IMR-90 (cell line): ENCODE measurements at regions not wholly inside any gene's neighbourhood (a gene's known extent, or its start where the extent isn't known, plus 50 kb on each side); places are given as distances from the start of the nearest gene placed in this dataset.

Experiments used
- ATAC-seq: fragments of 200-7000 bp; cut with Tn5 transposase; 2 replicates; pipeline ENCODE4 v1.9.1; 2020; ENCODE audit warnings: low read depth, mild to moderate bottlenecking, moderate library complexity
- BruUV-seq: library from RNA; stranded (reverse); fragments of 400-500 nt; replicated peaks from 2 replicates; lab custom pipeline; 2021; lab: Mats Ljungman, UMichigan
- CTCF ChIA-PET: fragments of 300-600 bp; formaldehyde crosslinking; extraction: SDS; loops from one replicate; lab custom pipeline; 2021; ENCODE audit warnings: antibody characterized with exemption; lab: Yijun Ruan, JAX
- POLR2A ChIA-PET: fragments of 300-600 bp; sonication (Branson Sonifier 250); formaldehyde crosslinking; loops from one replicate; lab custom pipeline; 2022; ENCODE audit warnings: antibody characterized with exemption; ENCODE audit not compliant: unreplicated experiment; lab: Charles Lee
- DNase-seq: peaks from one replicate; pipeline ENCODE4 v3.0.0; 2013
- H2AFZ ChIP-seq: replicated peaks from 2 replicates; pipeline ENCODE3; 2013; ENCODE audit warnings: low read length, mild to moderate bottlenecking; ENCODE audit not compliant: poor library complexity
- H2AK5ac ChIP-seq: 2 replicates; pipeline ENCODE4 v1.6.1; 2013; ENCODE audit warnings: low read depth, low read length, inconsistent platforms
- H2AK9ac ChIP-seq: replicated peaks from 2 replicates; pipeline ENCODE3; 2013; ENCODE audit warnings: mild to moderate bottlenecking, low read depth, low read length, moderate library complexity; ENCODE audit not compliant: poor library complexity
- H2BK120ac ChIP-seq: 2 replicates; pipeline ENCODE4 v1.6.1; 2013; ENCODE audit warnings: low read depth, low read length, inconsistent platforms
- H2BK15ac ChIP-seq: 3 replicates; pipeline ENCODE4 v1.6.1; 2013; ENCODE audit warnings: low read depth, low read length, inconsistent platforms
- H2BK20ac ChIP-seq: 2 replicates; pipeline ENCODE4 v1.6.1; 2013; ENCODE audit warnings: low read depth, mild to moderate bottlenecking, inconsistent platforms, low read length, moderate library complexity
- H2BK5ac ChIP-seq: 2 replicates; pipeline ENCODE4 v1.6.1; 2013; ENCODE audit warnings: mild to moderate bottlenecking, low read depth, low read length, inconsistent platforms; ENCODE audit not compliant: poor library complexity, severe bottlenecking
- H3K14ac ChIP-seq: replicated peaks from 2 replicates; pipeline ENCODE4 v1.6.1; 2013; ENCODE audit warnings: low read depth, low read length, inconsistent platforms
- H3K18ac ChIP-seq: 2 replicates; pipeline ENCODE4 v1.6.1; 2013; ENCODE audit warnings: low read depth, low read length, control low read depth
- H3K23ac ChIP-seq: 2 replicates; pipeline ENCODE4 v1.6.1; 2013; ENCODE audit warnings: low read depth, low read length, inconsistent platforms
- H3K27ac ChIP-seq: 2 replicates; pipeline ENCODE4 v1.5.1; 2013; ENCODE audit warnings: mild to moderate bottlenecking, control low read depth, low read length; ENCODE audit not compliant: insufficient read depth
- H3K27me3 ChIP-seq: 2 replicates; pipeline ENCODE4 v1.6.1; 2013; ENCODE audit warnings: low read length; ENCODE audit not compliant: control insufficient read depth, insufficient read depth
- H3K36me3 ChIP-seq: 2 replicates; pipeline ENCODE4 v1.6.1; 2013; ENCODE audit warnings: low read length, mixed read lengths; ENCODE audit not compliant: control insufficient read depth, insufficient read depth
- H3K4ac ChIP-seq: 2 replicates; pipeline ENCODE4 v1.6.1; 2013; ENCODE audit warnings: low read depth, low read length, inconsistent platforms
- H3K4me1 ChIP-seq: 2 replicates; pipeline ENCODE4 v1.6.1; 2013; ENCODE audit warnings: low read length, mixed read lengths; ENCODE audit not compliant: control insufficient read depth, insufficient read depth
- H3K4me2 ChIP-seq: 2 replicates; pipeline ENCODE4 v1.6.1; 2013; ENCODE audit warnings: low read depth, mild to moderate bottlenecking, control low read depth, low read length, moderate library complexity
- H3K4me3 ChIP-seq: 2 replicates; pipeline ENCODE4 v1.5.1; 2013; ENCODE audit warnings: low read depth, mild to moderate bottlenecking, control low read depth, low read length, moderate library complexity; ENCODE audit not compliant: insufficient read depth
- H3K56ac ChIP-seq: 2 replicates; pipeline ENCODE4 v1.6.1; 2013; ENCODE audit warnings: low read length, inconsistent platforms; ENCODE audit not compliant: insufficient read depth; ENCODE audit errors: extremely low read depth
- H3K79me1 ChIP-seq, 2 experiments: 2 replicates each; pipeline ENCODE4 v1.6.1; 2013; ENCODE audit warnings: low read length in 2 of 2, inconsistent platforms in 1 of 2, low read depth in 1 of 2
- H3K9ac ChIP-seq: 2 replicates; pipeline ENCODE4 v1.6.1; 2013; ENCODE audit warnings: low read depth, low read length, control low read depth
- H3K9me1 ChIP-seq: 2 replicates; pipeline ENCODE4 v1.6.1; 2013; ENCODE audit warnings: low read length, inconsistent platforms; ENCODE audit not compliant: insufficient read depth
- H3K9me3 ChIP-seq: 2 replicates; pipeline ENCODE4 v1.6.1; 2013; ENCODE audit warnings: low read length; ENCODE audit not compliant: control insufficient read depth, insufficient read depth
- H4K20me1 ChIP-seq: 2 replicates; pipeline ENCODE4 v1.6.1; 2013; ENCODE audit warnings: low read length, inconsistent platforms; ENCODE audit not compliant: insufficient read depth
- H4K5ac ChIP-seq: 2 replicates; pipeline ENCODE4 v1.6.1; 2013; ENCODE audit warnings: mild to moderate bottlenecking, low read depth, low read length, control low read depth
- H4K8ac ChIP-seq, 2 experiments: 2 replicates each; pipeline ENCODE4 v1.6.1; 2013; ENCODE audit warnings: low read depth in 2 of 2, low read length in 2 of 2, control low read depth in 1 of 2, inconsistent platforms in 1 of 2
- H4K91ac ChIP-seq: 2 replicates; pipeline ENCODE4 v1.6.1; 2013; ENCODE audit warnings: low read depth, low read length, inconsistent platforms; ENCODE audit not compliant: insufficient read depth
- BHLHE40 ChIP-seq: fragments of 150-350 bp; IDR thresholded peaks from 2 replicates; pipeline ENCODE4 v1.6.1; 2016; ENCODE audit warnings: mild to moderate bottlenecking, low read depth, low read length
- FOS ChIP-seq: fragments of 150-350 bp; IDR thresholded peaks from 2 replicates; pipeline ENCODE4 v1.6.1; 2016; ENCODE audit warnings: low read depth, low read length
- MAFK ChIP-seq: IDR thresholded peaks from 2 replicates; pipeline ENCODE4 v1.6.1; 2012; ENCODE audit warnings: low read depth, low read length, improper control_type of control experiment
- MAZ ChIP-seq: IDR thresholded peaks from 2 replicates; pipeline ENCODE4 v1.6.1; 2012; ENCODE audit warnings: low read depth, mild to moderate bottlenecking, low read length, improper control_type of control experiment, moderate library complexity, borderline replicate concordance
- MXI1 ChIP-seq: IDR thresholded peaks from 2 replicates; pipeline ENCODE4 v1.6.1; 2012; ENCODE audit warnings: low read depth, mild to moderate bottlenecking, low read length, moderate library complexity, borderline replicate concordance
- RAD21 ChIP-seq: IDR thresholded peaks from 2 replicates; pipeline ENCODE4 v1.6.1; 2012; ENCODE audit warnings: low read length, improper control_type of control experiment
- RFX5 ChIP-seq: IDR thresholded peaks from 2 replicates; pipeline ENCODE4 v1.8.0; 2012; ENCODE audit warnings: low read depth, mild to moderate bottlenecking, low read length, moderate library complexity
- SMC3 ChIP-seq: fragments of 150-350 bp; IDR thresholded peaks from 2 replicates; pipeline ENCODE4 v1.6.1; 2016; ENCODE audit warnings: low read depth, mild to moderate bottlenecking, antibody characterized with exemption, low read length, moderate library complexity
- WGBS, 2 experiments: methylation state at CpG; one replicate each; pipeline versions ENCODE4 v1.1.5 to v1.1.7; 2013; ENCODE audit warnings: missing lambda C conversion rate in 2 of 2; ENCODE audit not compliant: insufficient read length in 1 of 2; ENCODE audit errors: extremely low coverage in 2 of 2; 5-methylcytosine and 5-hydroxymethylcytosine counted together
- dilution Hi-C: fragments of 300-500 bp; cut with HindIII; formaldehyde crosslinking; loops from one replicate; pipeline ENCODE4 v1.14.3; 2018; ENCODE audit warnings: low sequenced_read_pairs; ENCODE audit not compliant: unreplicated experiment
- in situ Hi-C: fragments of 300-500 bp; cut with MboI; formaldehyde crosslinking; loops from 3 replicates; pipeline ENCODE4 v1.14.3; 2019; ENCODE audit warnings: low sequenced_read_pairs, inconsistent platforms, mixed read lengths
- intact Hi-C: fragments of 100-400 bp; cut with micrococcal nuclease; formaldehyde crosslinking; loops from 2 replicates; pipeline ENCODE4 v1.10.0; 2022
- TF ChIP-seq, protein P1 (sequence below): fragments of 150-350 bp; IDR thresholded peaks from 2 replicates; pipeline ENCODE4 v1.6.1; 2016; ENCODE audit warnings: low read depth, mild to moderate bottlenecking, low read length, moderate library complexity, borderline replicate concordance
- TF ChIP-seq, protein P2 (sequence below): conservative IDR thresholded peaks from 2 replicates; pipeline ENCODE4 v1.5.1; 2012; ENCODE audit warnings: mild to moderate bottlenecking, low read depth, low read length, improper control_type of control experiment

GRCh38 chr7:86975914-86976313, 83.5 kb downstream of the ELAPOR2 start:
- H4K91ac ChIP-seq, result no peak overlapping the region
- no peak for DNase-seq
- H2BK120ac ChIP-seq, result no peak overlapping the region
- H3K4me3 ChIP-seq, result no peak overlapping the region
- H3K56ac ChIP-seq, result no peak overlapping the region
- no peaks in the 10 kb centered on the region for H3K27me3 ChIP-seq
- H3K9ac ChIP-seq, result no peak overlapping the region
- no peaks in the 10 kb centered on the region for H3K9me3 ChIP-seq
- no peak overlapping the region for H3K4ac ChIP-seq
- no peak overlapping the region for H3K27ac ChIP-seq
- intact Hi-C loops, result no loop called here
- H3K9me1 ChIP-seq, result no peaks in the 10 kb centered on the region
- ChIA-PET CTCF (no interaction called here), POLR2A (no interaction called here)
- no peaks in the 10 kb centered on the region for H3K4me1 ChIP-seq
- H3K4me2 ChIP-seq, result no peak overlapping the region
- H2BK5ac ChIP-seq, result no peak overlapping the region
- no CpG with 5 or more reads among the region's 1 CpG for WGBS, 2 experiments
- H3K79me1 ChIP-seq, result no peaks in the 10 kb centered on the region
- BruUV-seq, result no TSS peak
- no peak overlapping the region for H3K14ac ChIP-seq
- H2AFZ ChIP-seq, result no peak overlapping the region
- H3K36me3 ChIP-seq, result no peaks in the 10 kb centered on the region
- no peak overlapping the region for H4K5ac ChIP-seq
- H3K18ac ChIP-seq, result no peak overlapping the region
- H2AK5ac ChIP-seq, result no peak overlapping the region
- no peak overlapping the region for H2BK15ac ChIP-seq
- TF ChIP-seq FOS (no peak), BHLHE40 (no peak), MXI1 (no peak), RAD21 (no peak), SMC3 (no peak), RFX5 (no peak), MAFK (no peak), MAZ (no peak)
- TF ChIP-seq, protein P1, sequence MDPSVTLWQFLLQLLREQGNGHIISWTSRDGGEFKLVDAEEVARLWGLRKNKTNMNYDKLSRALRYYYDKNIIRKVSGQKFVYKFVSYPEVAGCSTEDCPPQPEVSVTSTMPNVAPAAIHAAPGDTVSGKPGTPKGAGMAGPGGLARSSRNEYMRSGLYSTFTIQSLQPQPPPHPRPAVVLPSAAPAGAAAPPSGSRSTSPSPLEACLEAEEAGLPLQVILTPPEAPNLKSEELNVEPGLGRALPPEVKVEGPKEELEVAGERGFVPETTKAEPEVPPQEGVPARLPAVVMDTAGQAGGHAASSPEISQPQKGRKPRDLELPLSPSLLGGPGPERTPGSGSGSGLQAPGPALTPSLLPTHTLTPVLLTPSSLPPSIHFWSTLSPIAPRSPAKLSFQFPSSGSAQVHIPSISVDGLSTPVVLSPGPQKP, result no peak
- TF ChIP-seq, protein P2, sequence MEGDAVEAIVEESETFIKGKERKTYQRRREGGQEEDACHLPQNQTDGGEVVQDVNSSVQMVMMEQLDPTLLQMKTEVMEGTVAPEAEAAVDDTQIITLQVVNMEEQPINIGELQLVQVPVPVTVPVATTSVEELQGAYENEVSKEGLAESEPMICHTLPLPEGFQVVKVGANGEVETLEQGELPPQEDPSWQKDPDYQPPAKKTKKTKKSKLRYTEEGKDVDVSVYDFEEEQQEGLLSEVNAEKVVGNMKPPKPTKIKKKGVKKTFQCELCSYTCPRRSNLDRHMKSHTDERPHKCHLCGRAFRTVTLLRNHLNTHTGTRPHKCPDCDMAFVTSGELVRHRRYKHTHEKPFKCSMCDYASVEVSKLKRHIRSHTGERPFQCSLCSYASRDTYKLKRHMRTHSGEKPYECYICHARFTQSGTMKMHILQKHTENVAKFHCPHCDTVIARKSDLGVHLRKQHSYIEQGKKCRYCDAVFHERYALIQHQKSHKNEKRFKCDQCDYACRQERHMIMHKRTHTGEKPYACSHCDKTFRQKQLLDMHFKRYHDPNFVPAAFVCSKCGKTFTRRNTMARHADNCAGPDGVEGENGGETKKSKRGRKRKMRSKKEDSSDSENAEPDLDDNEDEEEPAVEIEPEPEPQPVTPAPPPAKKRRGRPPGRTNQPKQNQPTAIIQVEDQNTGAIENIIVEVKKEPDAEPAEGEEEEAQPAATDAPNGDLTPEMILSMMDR, result no peak
- H3K23ac ChIP-seq, result no peak overlapping the region
- no peak overlapping the region for H4K8ac ChIP-seq
- H2BK20ac ChIP-seq, result no peak overlapping the region
- no peak for ATAC-seq
- dilution Hi-C loops, result no loop called here
- in situ Hi-C loops, result no loop called here
- H2AK9ac ChIP-seq, result no peak overlapping the region
- H4K20me1 ChIP-seq, result no peaks in the 10 kb centered on the region
